ENCODE measurements at regions not wholly inside any gene's neighbourhood (a gene's known extent, or its start where the extent isn't known, plus 50 kb on each side); places are given as distances from the start of the nearest gene placed in this dataset.

GRCh38 chr12:98402091-98402490 is 113.3 kb upstream of the TMPO start:
- Histone ChIP-seq H3K23me2 (ENCODE audit: insufficient read length, low read depth, low read length, poor library complexity, severe bottlenecking) (no peaks in the 10 kb centered on the region), H2BK15ac (ENCODE audit: low read depth, low read length) (no peak overlapping the region), H3K27me3 (ENCODE audit: insufficient read depth, low read length) (no peaks in the 10 kb centered on the region), H3K18ac (ENCODE audit: insufficient read length, low read depth, low read length) (no peak overlapping the region), H2BK20ac (ENCODE audit: low read depth, low read length, poor library complexity, severe bottlenecking) (no peak overlapping the region), H2AK5ac (ENCODE audit: insufficient read length, low read length) (no peak overlapping the region), H2BK5ac (ENCODE audit: insufficient read length, low read length) (no peak overlapping the region), H3K79me2 (ENCODE audit: insufficient read depth, low read length) (no peaks in the 10 kb centered on the region), H3K9me3 (ENCODE audit: control insufficient read depth, low read depth, low read length) (no peaks in the 10 kb centered on the region), H3K56ac (ENCODE audit: insufficient read length, low read depth, low read length) (no peak overlapping the region), H3K4ac (ENCODE audit: low read depth, low read length) (no peak overlapping the region), H3K9ac (ENCODE audit: extremely low read depth, insufficient read length, low read length) (no peak overlapping the region), H2BK12ac (ENCODE audit: insufficient read length, low read depth, low read length) (no peak overlapping the region), H4K5ac (ENCODE audit: insufficient read length, low read depth, low read length) (no peak overlapping the region), H2AFZ (ENCODE audit: low read length) (no peak overlapping the region), H4K91ac (ENCODE audit: insufficient read length, low read depth, low read length) (no peak overlapping the region), H4K20me1 (ENCODE audit: control insufficient read depth, insufficient read depth, insufficient read length) (no peaks in the 10 kb centered on the region), H3K79me1 (ENCODE audit: insufficient read depth, low read depth, low read length, poor library complexity, severe bottlenecking) (no peaks in the 10 kb centered on the region), H3T11ph (ENCODE audit: low read length) (no peak overlapping the region), H3K27ac (ENCODE audit: insufficient read length, low read depth, low read length) (no peak overlapping the region), H2BK120ac (ENCODE audit: low read depth, low read length, poor library complexity, severe bottlenecking) (no peak overlapping the region), H3K23ac (ENCODE audit: insufficient read length, low read depth, low read length) (no peak overlapping the region), H3K14ac (ENCODE audit: insufficient read depth, low read length) (no peak overlapping the region), H3K4me2 (ENCODE audit: insufficient read depth, insufficient read length, low read length) (no peak overlapping the region), H3K4me1 (ENCODE audit: insufficient read depth, low read length) (peaks cover 13% of the 10 kb centered on the region; the same call in 1 of the 2 replicates), H4K8ac (replicated peaks; ENCODE audit: insufficient read length, low read depth, low read length) (no peak overlapping the region)
- H3K9me3 Mint-ChIP-seq, result peaks cover under 1 to 3% of the 10 kb centered on the region in 2 experiments; a peak in 3 of 5 replicates
- TF ChIP-seq CTCF (conservative IDR thresholded peaks at IDR 0.05), result no peak
- WGBS (ENCODE audit: extremely low coverage, insufficient read length, low lambda C conversion rate), result no CpG with 5 or more reads among the region's 3 CpGs
- H3K4me1 Mint-ChIP-seq, result peaks cover 46 to 60% of the 10 kb centered on the region in 2 experiments
- peak overlapping the region in 2 of 3 experiments; percentile 16 to 17; a peak in 3 of 7 replicates for H3K27ac Mint-ChIP-seq
- no peak for DNase-seq
- peaks cover under 1 to 2% (median 1%) of the 10 kb centered on the region in 3 experiments; a peak in 2 of 7 replicates for H3K36me3 Mint-ChIP-seq (ENCODE audit: insufficient read depth in 1 of 3, low read depth in 3 of 3)
- no peaks in the 10 kb centered on the region for H3K27me3 Mint-ChIP-seq (ENCODE audit: low read depth)
- H3K4me3 Mint-ChIP-seq, result no peak overlapping the region

All from H9 (cell line).